ENCODE measurements at regions not wholly inside any gene's neighbourhood (a gene's known extent, or its start where the extent isn't known, plus 50 kb on each side); places are given as distances from the start of the nearest gene placed in this dataset.

DNA sequence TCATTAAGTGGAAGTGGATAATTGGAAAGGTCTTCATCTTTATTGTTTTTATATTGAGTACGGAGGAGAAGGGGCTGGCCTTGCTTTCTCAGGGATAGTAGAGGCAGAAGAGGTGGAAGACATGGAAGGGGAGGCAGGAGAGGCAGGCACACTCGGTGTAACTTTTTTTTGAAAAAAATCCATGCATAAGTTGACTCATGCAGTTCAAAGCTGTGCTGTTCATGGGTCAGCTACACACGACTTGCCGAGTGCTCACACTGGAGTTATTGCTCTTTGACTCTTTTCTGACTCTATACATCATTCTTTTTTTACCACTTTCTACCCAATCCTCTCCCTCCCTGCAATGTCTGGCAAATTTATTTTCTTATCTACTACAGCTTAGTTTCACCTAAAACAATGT lies 158.3 kb upstream of the AADAT start:
- TF ChIP-seq, protein P1, sequence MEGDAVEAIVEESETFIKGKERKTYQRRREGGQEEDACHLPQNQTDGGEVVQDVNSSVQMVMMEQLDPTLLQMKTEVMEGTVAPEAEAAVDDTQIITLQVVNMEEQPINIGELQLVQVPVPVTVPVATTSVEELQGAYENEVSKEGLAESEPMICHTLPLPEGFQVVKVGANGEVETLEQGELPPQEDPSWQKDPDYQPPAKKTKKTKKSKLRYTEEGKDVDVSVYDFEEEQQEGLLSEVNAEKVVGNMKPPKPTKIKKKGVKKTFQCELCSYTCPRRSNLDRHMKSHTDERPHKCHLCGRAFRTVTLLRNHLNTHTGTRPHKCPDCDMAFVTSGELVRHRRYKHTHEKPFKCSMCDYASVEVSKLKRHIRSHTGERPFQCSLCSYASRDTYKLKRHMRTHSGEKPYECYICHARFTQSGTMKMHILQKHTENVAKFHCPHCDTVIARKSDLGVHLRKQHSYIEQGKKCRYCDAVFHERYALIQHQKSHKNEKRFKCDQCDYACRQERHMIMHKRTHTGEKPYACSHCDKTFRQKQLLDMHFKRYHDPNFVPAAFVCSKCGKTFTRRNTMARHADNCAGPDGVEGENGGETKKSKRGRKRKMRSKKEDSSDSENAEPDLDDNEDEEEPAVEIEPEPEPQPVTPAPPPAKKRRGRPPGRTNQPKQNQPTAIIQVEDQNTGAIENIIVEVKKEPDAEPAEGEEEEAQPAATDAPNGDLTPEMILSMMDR (IDR thresholded peaks at IDR 0.05; ENCODE audit: extremely low read depth in 1 of 2, insufficient read depth in 1 of 2, low read depth in 1 of 2, low read length in 2 of 2) = no peak
- no peak for TF ChIP-seq POLR2A (IDR thresholded peaks at IDR 0.05; ENCODE audit: low read depth, low read length)
